Right lobe of liver (tissue), 4 donors: ENCODE measurements at regions not wholly inside any gene's neighbourhood (a gene's known extent, or its start where the extent isn't known, plus 50 kb on each side); places are given as distances from the start of the nearest gene placed in this dataset.

ENCODE experiments used
- CTCF ChIP-seq, 4 donors: fragments of 200-600 bp in 3 of 4; fragments of 450-650 bp in 1 of 4; IDR thresholded peaks; one replicate each; pipeline versions ENCODE4 v1.5.1 to v1.8.0; 2016 to 2022; ENCODE audit warnings: antibody characterized with exemption in 4 of 4, mild to moderate bottlenecking in 2 of 4
- POLR2A ChIP-seq: fragments of 450-650 bp; IDR thresholded peaks from one replicate; pipeline ENCODE4 v1.6.1; 2017; ENCODE audit warnings: antibody characterized with exemption, mild to moderate bottlenecking
- donor health status: DM: no; HTN: no; CAD: no.
- donor health status: DM: no; HTN: no; CAD: no.
- donor health status: DM: no; HTN: yes; CAD: no.

GRCh38 chr4:126544276-126544675, 1088.5 kb upstream of the INTU start:
- TF ChIP-seq CTCF (IDR thresholded peaks at IDR 0.05), result no peak
- no peak for TF ChIP-seq POLR2A
